Right lung (tissue), 2 donors: ENCODE measurements at regions not wholly inside any gene's neighbourhood (a gene's known extent, or its start where the extent isn't known, plus 50 kb on each side); places are given as distances from the start of the nearest gene placed in this dataset.
"Not testable (repeated sequence)": the region's sequence is repeated elsewhere in the genome, so short reads cannot be mapped to it uniquely, and the experiment has no call there.

Experiments
- DNase-seq, 2 donors: peaks; one replicate each; pipeline ENCODE4 v3.0.0-alpha.2; 2013

DNA sequence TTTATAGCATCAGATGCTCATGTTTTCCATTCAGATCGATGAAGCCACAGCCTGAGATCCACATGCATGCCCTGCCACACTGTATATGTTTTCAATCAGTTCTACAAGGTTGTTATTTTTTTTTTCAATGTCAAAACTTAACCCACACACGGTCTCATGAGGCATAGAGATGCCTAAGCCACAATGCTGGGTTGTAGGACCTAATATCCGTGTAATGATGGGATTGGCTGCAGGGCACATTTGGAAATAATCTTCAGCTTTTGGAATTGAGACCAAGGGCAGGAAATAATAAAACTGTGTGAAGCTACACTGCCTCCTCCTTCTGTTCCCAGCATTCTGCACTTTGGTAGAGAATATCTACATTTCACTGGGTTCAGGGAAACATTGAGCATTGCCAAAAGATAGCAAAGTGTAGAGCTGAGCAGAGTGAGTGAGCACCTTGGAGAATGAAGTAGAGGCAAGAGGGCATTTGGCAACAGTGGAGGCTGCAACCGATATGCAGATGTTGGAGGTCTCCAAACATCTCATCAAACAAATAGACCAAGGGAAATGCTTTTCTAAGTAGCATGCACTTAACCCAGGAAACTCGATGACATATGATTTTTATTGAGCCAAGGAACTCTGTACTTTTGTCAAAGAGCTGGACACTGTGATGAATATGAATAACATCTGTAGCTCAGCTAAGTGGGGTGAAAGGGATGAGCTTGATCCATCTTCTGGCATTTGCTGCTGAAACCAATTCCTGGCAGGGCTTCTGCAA is 176.7 kb downstream of the LYPLAL1 start:
- peak; percentile 71 to 73 for DNase-seq

DNA sequence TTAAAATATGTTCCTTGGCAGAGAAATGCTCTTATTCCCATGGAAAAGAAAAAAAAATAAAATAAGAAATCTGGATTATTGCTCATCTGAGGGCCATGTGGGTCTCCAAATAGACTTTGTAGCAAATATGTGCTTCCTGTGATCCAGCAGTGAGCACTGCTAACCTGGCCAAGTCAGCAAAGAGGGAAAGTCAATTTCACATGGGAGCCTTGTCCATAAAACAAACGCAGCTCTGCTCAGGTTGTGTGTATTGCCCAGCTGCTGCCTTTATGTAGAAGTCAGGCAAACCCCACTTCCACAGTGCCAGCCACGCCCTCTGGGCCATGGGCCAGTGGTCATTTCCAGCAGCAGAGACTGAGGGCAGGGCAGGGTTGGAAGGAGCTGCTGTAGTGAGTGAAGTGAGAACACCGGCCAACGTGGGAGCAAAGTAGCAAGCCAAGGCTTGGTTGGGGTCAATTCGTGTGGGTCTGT is 174.3 kb downstream of the LYPLAL1 start:
- DNase-seq, result no peak

DNA sequence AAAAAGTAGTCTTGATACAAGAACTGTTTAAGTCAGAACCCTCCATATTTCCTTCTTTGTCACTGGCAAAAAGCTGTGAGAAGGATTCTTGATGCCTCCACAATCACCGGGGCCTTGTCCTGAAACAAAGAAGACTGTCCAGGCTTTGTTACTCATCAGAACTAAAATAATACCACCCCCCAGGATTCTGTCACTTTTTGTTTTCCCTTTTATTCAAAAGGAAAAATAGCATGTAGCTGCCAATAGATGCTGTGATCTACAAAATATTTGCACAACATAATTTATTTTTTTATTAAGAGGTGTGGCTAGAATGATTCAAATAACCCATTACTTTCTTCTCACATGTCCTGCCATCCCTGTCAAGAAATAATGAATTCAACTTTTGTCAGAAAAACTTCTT is 173.7 kb downstream of the LYPLAL1 start:
- DNase-seq, result no peak

DNA sequence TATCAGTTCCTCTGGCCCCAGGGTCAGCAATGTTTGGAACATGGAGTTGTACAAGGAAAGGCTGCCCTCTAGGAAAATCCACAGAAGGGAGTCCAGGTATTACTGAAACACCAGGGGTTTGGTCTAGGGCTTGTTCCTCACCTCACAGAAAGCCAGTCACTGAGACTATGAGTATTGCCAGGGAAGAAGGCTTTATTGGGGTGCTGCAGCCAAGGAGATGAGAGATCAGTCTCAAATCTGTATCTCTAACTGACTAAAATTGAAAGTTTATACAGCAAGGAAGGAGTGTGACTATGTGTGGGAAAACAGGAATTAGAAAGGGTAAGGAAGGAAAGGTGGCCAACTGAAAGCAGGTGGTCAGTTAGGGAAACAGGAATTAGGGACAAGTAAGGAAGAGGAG is 172.3 kb downstream of the LYPLAL1 start:
- DNase-seq, result no peak

DNA sequence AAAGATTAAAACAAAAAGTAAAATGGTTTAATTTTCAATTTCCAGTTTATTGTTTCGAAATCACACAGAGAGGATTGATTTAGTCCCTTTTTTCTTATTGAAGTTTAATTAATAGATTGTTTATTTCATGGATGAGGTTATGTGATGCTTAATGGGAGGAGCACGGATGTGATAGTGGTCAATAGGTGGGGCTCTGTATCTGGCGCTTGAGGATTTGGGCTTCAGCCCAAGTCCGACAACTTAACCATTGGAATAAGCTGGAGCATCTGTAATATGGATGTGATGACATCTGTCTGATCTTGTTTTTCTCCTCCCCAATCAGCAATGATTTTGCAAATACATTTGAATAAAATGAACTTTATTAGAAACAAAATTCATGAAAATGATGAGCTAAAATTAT is 169.2 kb downstream of the LYPLAL1 start:
- DNase-seq, result no peak

DNA sequence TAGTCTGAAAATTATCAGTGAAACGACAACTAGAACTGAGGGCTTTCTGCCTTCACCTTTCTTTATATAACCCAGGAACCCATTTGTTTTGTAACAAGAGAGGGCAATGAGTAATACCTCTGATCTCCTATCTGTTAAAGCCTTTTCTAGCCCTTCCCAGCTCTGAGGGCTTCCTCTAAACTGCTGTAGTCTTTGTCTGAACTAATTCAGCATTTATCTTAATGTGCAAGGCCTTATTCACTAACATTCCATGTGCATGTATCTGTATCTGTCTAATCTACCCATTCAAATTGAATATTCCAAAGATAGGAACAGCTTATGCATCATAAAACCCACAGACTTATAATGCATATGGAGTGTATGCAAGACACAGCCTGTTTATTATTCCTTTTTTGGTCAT is 167.1 kb downstream of the LYPLAL1 start:
- no peak for DNase-seq

DNA sequence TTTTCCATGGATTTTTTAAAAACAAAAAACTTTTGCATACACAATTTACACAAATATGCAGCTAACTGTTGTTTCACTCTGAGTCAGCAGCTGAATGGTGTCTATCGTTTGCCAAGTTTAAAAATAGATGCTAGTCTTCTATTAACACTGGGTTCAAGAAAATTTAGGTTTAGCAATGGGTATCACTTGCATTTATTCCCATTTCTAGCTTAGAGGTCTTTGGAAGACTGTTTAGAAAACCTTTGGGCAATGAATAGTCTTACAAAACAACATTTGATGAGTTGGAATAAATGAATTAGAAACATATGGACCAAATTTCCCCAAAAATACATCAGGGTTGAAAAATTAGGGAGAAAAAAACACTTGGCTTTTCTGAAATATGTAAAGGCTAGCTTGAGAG is 165.8 kb downstream of the LYPLAL1 start:
- DNase-seq, result no peak

DNA sequence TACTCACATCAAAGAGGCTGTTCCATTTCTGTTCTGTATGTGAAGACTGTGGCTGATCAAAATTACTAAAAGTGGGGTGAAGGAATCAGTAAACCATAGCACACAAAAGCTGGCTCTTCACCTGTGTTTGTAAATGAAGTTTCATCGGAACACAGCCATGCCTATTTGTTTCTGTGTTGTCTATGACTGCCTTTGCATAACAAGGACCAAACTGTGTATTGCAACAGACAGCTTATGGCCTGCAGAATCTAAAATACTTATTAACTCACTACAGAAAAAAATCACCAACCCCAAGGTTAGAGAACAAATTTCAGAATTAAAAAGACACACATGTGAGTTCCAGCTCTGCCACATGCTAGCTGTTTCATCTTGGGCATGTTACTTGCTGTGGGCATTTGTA is 163.9 kb downstream of the LYPLAL1 start:
- DNase-seq, result no peak

DNA sequence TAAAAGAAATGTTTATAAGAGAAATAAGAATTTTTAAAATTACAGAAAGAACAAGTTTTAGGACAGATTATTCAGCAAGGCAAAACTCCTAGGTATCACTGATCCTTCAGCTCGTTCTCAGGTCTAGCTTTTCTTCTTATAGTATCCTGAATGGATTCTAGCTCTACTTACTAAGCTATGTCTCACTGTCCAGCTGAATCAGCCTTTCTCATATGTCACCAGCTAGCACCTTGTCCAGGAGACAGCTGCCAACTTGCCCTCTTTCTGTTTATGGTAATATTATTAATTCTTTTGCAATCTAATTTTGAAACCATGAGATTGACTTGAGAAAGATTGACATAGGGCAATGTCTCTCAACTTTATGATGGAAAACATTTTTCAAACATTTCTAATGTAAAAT is 159.9 kb downstream of the LYPLAL1 start:
- DNase-seq, result no peak

DNA sequence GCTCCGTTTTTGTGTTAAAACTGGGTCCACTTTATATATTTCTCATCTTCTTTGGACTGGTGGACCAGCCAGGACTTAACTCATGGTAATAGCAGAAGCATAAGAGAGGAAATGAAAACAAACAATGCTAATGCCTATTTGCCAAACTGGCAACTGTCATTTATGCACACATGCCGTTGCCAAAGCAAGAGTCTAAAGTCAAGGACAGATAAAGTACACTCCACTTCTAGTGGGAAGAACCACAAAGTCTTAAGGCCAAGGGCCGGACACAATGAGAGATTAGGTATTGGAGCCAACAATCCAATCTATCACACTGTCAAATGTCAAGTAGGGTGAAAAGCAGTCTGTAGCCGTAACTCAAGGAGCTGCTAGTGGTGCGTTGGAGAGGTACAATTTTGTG is 157.7 kb downstream of the LYPLAL1 start:
- DNase-seq, result no peak

DNA sequence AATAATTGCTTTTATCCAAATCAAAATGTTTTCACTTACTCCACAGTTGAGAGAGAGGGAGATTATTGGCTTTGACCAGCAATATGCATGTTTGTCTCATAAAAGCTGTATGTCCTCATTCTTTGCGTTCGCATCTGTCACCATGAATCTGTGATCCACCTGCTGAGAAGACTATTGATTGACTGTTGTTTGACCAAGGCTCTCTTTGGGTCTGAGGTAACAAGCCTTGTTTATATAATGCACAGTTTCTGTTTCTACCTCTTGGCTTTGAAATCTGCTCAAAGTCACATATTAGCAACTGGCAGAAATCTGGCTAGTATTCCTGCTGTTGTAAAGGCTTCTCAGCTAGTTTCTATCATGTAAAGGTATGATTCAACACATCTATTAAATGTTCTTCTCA is 157.0 kb downstream of the LYPLAL1 start:
- DNase-seq, result no peak

DNA sequence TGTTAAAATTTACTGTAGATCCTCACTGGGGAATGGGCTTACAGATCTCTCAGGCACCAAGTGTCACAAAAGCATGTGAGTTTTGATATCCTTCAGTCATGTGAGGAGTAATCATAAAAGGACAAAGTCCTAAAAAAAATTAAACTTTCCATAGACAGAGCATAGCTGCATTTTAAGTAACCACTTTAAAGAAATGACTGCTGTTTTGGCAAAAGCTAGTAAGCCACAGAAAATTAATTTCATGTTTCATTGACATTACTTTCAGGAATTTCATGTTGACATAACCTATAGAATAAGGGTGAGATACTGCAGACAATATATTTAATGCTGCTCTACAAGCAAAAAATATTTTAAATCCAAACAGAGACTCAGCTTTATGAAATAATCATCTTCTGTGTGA is 156.3 kb downstream of the LYPLAL1 start:
- DNase-seq, result no peak

DNA sequence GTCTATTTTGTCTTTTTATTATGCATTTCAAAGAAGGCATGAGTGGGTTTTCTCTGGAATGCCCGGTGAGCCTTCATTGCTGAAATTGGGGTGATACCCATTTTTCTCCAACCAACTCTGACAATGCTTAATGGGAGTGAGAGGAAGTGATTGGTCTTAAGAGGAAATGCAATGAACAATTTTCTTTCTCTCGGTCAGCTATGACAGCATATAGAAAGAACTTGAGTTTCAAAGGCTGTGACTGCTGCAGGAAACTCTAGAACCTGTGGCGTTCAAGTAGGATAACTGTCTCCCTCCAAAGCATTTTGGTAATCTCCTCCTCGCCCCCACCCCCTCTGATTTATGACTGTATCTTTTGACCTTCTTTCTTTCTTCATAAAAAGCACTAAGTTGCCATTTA is 155.9 kb downstream of the LYPLAL1 start:
- DNase-seq, result no peak

DNA sequence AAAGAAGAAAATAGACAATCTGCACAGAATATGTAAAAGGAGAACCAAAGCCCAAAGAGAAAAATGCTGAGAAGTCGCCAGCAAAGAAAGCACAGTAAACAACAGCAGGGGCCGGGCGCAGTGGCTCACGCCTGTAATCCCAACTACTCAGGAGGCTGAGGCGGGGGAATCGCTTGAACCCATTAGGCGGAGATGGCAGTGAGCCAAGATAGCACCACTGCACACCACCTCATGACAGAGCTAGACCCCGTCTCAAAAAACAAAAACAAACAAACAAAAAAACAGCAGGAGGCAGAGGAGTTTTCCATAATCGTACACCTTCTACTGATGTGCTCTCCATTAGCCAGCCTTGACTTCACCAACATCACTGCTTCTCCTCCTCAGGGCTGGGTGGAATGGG is 153.2 kb downstream of the LYPLAL1 start:
- no peak for DNase-seq

DNA sequence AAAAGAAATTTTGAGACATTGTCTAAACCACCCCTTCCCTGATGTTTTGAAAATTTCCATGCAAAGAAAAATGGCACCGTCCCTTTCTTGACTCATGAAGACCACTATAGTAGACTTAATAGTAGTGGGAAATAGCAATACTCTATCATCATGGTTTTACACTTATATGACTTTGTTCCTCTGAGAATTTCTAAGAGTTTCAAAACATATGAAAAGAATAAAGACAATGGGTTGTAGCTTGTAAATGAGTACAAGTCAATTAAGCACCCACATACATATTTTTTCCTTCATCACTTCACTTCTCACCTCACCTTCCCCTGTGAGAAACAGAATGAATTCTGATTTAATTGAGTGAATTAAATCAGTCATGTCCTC is 151.7 kb downstream of the LYPLAL1 start:
- DNase-seq, result no peak

DNA sequence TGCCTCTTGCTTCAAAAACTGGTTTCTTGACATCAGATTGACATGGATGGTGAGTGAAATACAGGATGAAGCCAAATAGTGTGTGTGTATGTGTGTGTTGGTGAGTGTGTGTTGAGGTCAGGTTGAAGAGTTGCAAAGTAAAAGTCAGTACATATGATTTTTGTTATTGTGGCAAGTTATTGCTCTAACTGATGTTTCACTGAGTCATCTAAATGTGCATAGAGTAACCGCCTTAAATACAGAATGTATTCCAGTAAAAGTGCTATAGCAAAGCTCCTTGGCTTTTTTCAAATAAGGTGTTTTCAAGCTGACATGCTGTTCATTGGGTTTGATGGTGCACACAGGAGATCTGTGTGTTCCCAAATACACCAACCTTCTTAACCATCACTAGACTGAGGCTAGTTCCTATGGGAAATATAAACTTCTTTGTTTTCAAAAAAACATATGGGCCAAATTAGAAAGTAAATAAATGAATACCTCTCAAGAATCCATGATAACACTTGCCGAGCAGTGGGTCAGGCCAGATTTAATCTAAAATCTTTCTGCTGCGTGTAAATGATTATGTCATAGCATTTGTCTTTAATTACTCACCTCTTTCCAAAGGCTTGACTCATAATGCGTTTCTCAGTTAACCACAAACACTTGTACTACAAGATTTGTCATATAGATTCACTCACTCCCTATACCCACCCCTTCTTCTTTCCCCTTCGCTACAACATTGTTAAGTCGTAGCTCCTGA is 151.1 kb downstream of the LYPLAL1 start:
- no peak for DNase-seq

DNA sequence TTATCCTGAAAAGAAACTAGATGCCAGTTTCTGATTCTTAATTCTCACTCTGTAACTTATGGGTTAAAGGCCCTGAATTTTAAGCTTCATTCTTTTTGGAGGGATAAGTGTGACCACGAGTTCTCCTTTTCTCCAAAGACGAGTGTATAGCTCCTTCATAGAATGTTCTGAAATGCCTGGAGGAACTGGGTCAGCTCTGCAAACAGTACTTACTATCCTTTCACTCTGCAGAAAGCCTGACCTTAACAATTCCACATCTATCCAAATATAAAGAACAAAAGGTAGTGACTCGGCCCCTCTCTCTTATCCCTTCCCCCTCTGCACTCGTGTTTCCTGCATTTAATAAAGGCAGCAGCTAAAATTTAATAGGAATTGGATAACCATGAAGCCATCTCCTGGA is 150.5 kb downstream of the LYPLAL1 start:
- DNase-seq, result no peak

DNA sequence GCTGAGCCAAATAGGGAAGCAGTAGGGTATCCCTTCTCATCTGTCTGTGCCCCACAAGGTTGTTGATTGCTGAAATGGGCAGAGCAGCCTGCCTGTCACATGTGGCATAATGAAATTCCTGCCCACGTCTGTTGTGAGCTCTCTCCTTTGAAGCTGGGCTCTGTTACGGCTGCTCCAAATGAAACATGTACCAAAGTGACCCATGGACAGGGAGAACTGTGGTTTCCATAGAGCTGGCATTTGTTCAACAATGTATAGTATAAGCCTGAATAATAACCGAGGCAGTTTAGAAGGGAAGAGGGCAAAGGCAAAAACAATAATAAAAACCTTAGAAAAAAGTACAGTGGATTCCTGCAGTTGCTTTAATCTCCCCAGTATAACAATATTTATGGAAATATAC is 149.7 kb downstream of the LYPLAL1 start:
- no peak for DNase-seq

DNA sequence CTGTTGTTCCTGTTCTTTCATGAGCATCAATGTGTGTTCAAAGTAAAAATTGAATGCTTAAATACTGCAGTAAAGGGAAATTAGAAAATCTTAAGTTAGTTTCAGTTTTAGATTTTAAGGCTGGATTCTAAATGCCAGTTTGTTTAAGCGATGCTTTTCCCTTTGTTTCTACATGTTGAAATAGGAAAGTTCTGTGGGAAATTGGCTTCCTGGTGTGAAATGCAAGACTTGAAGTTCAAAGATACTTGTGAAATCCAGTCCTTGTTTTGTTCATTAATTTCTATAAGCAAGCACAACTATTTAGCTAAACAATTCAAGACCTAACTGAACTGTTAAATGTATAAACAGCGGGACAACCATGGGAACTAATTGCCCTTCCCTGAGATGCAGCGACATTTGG is 149.1 kb downstream of the LYPLAL1 start:
- DNase-seq, result no peak

DNA sequence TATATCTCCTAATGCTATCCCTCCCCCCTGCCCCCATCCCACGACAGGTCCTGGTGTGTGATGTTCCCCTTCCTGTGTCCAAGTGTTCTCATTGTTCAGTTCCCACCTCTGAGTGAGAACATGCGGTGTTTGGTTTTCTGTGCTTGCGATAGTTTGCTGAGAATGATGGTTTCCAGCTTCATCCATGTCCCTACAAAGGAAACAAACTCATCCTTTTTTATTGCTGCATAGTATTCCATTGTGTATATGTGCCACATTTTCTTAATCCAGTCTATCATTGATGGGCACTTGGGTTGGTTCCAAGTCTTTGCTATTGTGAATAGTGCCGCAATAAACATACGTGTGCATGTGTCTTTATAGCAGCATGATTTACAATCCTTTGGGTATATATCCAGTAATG is 146.9 kb downstream of the LYPLAL1 start:
- not testable (repeated sequence) for DNase-seq

DNA sequence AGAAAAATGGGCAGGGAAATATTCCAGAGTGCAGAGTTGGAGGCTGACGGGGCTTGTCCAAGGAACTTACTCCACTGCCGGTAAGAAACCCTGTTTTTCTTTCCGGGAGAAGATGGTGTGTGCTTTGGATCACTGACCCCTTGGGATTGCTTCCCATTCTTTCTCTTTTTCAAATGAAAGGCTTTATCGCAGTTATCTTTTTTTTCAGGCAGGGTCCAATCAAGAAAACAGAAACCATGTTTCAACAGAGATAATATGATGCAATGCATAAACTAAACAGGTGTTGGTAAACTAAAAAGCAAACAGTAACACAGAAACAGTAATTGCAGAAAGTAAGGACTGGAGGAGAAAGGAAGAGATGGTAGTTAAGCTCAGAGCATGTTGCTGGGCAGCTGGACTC is 145.1 kb downstream of the LYPLAL1 start:
- no peak for DNase-seq

DNA sequence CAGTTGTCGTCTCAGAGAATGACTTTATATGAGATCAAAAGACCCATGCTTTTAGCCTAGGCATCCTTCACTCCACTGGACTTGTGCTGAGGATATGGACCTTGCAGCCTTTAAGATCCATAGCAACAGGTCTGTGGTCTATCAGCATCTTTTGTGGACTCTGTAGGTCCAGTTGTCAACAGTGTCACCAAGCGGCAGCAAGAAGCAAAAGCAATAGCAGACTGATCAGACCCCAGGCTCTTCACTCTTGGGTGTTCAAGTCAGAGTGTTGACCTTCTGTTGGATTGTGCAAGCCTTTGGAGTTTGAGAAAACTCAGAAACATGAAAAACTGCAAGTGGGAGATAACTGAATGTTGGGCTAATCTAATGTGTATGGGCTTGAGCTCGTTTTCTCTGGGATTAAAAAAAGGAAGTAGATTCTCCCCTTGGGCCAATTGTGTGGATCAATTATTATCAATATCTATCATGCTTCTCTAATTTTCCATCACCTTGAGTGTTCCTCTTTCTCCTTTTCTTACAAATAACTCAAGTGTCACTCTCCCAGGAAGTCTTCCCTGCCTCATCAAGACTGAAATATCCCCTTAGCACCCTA is 144.2 kb downstream of the LYPLAL1 start:
- DNase-seq, result no peak

DNA sequence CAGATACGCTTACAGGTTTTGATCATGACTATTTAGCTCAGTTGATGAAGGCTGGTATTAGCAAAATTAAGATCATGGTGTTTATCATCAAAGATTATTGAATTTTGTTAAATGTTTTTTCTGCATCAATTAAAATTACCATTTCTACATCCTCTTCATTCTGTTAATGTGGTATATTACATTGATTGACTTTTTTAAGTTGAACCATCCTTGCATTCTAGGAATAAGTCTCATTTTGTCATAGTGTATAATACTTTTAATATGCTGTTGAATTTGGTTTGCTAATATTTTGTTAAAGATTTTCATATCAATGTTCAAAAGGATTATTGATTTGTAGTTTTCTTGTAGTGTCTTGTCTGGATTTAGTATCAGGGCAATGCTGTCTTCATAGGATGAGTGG is 142.4 kb downstream of the LYPLAL1 start:
- no peak for DNase-seq
